ENCODE measurements at regions not wholly inside any gene's neighbourhood (a gene's known extent, or its start where the extent isn't known, plus 50 kb on each side); places are given as distances from the start of the nearest gene placed in this dataset.
"Not testable (repeated sequence)": the region's sequence is repeated elsewhere in the genome, so short reads cannot be mapped to it uniquely, and the experiment has no call there.

GRCh38 chr22:33971561-33971961, 51.3 kb upstream of the LARGE1 start:
- DNase-seq (ENCODE audit: low read depth in 2 of 2): no peak

DNA sequence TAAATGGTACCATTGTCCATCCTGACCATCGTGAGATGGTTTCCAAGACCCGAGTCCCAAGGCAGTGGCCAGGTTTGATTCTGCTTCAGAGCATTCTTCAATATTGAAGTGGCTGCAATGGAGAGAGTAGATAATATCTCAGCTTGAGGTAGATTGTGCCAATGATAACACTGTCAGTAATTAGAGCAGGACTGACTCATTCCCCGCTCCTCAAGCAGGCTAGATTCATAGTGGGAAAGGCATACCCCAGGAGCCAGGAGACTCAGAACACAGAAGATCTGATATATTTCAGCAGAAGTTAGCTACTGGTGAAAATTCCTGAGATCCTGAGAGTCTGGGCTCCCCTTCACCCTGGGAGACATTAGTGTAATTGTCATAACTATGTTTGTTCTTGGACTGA, 55.6 kb upstream of the LARGE1 start:
- DNase-seq (ENCODE audit: low read depth in 2 of 2): no peak

- no peak for DNase-seq (ENCODE audit: low read depth in 2 of 2)
These were observed 63.3 kb upstream of the LARGE1 start for GRCh38 chr22:33983558-33983957.

DNA sequence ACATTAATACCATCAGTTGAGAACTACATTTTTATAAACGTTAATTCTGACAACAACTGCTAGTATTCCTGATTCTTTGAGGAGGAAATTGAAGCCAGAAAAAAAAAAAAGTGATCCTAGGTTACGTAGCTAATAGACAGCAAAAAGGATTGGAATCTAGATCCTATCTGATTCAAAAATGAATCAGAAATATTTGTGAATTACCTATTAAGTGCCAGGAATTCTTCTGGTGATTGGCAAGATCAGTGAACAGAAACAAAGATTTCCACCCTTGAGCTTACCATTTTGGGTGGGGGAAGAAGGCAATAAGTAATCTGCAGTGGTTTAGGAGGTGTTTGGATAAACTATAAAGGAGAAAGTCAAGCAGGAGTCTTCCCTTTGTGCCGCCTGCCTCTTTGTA, 63.9 kb upstream of the LARGE1 start:
- DNase-seq (ENCODE audit: low read depth in 2 of 2): no peak

DNA sequence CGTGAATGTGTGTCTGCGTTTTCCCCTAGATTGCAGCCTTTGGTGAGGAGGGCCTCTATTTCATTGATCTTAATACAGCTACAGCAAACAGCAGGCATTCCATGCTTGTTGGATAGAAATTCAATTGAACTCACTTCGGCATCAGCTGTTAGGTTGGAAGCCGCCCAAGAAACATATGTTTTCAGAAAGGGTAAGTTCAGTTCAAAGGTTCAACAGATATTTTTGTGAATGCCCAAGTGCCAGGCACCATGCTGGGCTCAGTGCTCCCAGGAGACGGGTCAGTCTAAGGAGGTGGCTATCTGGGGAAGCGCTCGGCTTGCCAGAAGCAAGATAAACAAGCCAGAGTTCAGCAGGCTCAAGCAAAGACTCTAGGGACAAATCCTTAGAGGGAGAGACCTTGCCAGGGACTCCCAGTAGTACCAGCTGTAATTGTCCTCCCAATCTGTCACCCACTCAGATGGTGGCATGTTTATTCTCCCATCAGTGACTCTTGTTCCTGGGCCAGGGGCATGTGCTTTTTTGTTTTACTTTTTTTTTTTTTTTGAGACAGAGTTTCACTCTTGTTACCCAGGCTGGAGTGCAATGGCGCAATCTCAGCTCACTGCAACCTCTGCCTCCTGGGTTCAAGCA, 64.5 kb upstream of the LARGE1 start:
- no peak for DNase-seq (ENCODE audit: low read depth in 2 of 2)

DNA sequence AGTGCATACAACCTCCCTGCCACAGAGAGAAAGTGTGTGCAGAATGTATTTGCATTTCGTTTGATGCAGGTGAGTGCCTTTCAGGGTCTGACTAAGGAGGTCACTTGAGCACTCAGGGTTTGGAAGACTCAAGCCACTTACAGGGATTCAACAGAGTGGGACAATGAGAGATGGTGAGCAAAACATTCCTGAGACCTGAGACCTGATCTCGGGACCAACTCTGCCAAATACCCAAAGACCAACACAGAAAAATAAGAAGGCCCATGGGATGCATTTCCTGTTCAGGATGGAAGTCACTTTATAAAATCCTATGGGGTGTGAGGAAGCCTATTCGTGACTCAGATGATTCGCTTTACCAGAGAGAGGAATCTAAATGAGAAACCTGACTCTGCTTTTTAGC, 65.2 kb upstream of the LARGE1 start:
- no peak for DNase-seq (ENCODE audit: low read depth in 2 of 2)

DNA sequence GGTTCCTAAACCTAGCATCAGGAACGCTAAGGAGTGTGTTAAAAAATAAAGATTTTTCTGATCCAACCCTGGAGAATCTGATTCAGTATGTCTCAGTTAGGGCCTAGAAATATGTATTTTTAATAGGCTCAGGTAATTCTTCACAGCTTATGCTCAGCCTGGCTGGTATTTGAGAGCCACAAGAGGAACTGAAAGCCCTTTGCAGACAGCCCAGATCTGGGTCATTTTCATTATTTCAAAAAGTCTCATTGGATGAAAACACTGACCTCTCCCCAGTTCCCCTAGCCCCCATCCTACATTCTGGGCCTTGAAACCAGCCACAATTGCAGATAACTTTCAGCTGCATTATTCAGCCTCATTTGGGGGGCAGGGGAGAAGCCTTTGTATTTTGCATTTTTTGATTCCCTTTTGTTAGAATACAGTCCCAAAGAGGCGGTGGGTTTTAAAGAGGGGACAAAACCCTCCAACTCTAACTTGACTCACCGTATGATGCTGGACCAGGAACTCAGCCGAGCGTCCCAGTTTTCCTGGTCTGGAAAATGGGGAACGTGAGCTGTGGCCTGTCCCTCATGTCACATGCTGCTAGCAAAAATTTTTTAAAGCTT, 66.0 kb upstream of the LARGE1 start:
- no peak for DNase-seq (ENCODE audit: low read depth in 2 of 2)

DNA sequence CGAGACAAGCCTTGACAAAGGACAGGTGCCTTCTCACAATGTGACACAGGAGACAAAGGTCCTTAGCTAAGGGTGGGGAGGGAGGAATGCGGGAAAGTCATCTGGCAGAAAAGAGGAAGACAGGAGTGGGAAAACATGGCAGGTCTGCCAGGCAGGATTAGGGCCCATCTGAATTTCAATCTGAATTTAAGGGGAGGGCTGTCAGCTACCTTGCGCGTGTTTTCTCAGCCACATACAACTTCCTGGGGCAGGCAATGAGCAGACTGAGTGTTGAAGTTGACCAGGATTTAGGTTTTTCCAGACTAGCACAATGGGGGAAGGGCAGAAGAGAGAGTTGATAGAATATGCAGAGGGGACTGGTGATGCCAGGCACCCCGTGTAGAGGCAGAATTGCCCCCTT, 66.7 kb upstream of the LARGE1 start:
- no peak for DNase-seq (ENCODE audit: low read depth in 2 of 2)

GRCh38 chr22:33989263-33989662, 69.0 kb upstream of the LARGE1 start:
- not testable (repeated sequence) for DNase-seq (ENCODE audit: low read depth in 2 of 2)

DNA sequence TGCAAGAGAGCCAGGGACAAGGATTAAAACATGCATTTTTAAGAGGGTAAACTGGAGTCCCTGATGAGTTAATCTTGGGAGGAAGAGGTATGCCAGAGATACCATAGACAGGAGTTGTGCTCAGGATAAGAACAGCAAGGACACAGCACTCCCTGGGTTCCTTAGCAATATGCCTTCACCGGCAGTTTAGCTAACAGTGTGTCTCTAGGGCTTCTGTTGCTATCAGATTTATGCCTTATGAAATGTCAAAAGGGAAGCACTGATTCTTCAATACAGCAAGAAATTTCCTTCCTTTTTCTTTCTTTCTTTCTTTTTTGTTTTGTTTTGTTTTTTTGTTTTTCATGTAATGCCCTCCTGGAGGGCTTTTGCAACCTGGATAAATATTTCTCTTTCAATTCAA, 71.3 kb upstream of the LARGE1 start:
- no peak for DNase-seq (ENCODE audit: low read depth in 2 of 2)

- no peak for DNase-seq (ENCODE audit: low read depth in 2 of 2)
These were observed 76.5 kb upstream of the LARGE1 start for GRCh38 chr22:33996824-33997223.

DNA sequence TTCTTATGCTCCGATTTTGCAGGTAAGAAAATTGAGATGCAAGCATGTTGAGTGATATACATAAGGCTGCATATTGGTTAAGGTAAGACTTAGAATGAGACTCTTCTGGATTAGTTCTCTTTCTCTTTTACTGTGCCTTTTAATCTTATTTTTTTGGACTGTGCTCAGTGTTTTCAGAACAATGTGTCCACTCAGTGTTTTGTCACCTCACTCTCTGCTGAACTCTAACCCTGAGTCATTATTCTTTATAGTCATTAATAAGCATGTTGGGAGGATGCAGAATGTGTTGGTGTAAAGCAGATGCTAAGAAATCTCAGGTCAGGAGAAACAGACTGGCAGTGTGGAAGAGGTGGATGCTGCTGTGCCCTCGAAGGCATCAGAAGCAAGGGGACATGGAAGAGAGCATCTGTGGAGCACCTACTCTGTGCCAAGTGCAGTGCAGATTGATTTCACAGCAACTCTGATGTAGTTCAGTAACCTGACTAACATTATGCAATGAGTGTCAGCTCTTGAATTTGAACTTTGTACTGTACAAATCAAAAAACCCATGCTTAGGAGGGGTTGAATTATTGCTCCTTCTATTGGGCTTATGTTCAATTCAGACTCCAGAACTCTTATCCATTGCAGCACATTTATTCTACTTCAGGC, 80.7 kb upstream of the LARGE1 start:
- no peak for DNase-seq (ENCODE audit: low read depth in 2 of 2)

DNA sequence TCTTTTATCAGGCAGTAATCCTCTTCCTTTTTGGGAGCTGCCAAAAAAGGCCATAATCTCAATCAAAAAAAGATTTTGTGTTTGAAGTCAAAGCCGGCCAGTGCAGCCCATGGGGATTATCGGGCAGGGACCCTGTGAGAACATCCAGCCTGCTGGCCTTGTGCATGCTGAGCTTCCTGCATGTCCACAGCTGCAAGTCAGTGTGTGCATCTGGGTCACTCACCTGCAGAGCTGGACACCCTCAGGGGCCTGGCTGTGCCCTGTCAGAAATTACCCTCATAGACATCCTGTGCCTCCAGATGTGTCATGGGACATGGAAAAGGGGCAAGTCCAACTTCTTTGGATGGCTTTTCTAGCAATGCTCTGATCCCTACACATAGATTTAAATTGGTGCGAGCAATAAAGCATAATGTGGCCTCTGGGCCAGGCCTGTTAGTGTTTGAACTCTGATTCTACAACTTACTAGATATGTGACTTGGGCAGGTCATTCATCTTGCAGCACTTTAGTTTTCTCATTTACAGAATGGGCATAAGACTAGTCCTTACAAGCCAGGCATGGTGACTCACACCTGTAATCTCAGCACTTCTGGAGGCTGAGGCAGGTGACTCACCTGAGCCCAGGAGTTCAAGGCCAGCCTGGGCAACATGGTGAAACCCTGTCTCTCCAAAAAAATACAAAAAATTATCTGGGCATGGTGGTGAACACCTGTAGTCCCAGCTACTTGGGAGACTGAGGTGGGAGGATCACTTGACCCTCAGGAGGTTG, 81.6 kb upstream of the LARGE1 start:
- DNase-seq (ENCODE audit: low read depth in 2 of 2): no peak

DNA sequence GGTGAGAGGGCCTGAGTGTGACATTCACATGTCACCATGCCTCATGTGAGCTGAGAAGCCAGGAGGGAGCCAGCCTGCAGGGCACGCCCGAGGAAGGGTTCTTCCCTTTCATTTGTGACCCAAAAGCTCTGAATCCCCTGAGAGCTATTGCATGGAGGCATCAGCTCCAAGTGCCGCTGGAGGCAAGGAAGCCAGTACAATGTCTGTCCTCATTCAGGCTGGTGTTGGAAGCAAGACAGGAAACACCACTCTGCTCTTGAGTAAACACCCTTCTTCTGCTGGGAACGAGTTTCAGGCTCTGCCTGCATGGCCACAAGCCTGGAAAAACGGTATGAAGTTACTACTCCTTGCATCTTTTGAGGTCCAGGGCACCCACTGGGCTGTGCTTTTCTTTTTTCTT, 83.8 kb upstream of the LARGE1 start:
- no peak for DNase-seq (ENCODE audit: low read depth in 2 of 2)

GRCh38 chr22:34010259-34010658, 90.0 kb upstream of the LARGE1 start:
- no peak for DNase-seq (ENCODE audit: low read depth in 2 of 2)

DNA sequence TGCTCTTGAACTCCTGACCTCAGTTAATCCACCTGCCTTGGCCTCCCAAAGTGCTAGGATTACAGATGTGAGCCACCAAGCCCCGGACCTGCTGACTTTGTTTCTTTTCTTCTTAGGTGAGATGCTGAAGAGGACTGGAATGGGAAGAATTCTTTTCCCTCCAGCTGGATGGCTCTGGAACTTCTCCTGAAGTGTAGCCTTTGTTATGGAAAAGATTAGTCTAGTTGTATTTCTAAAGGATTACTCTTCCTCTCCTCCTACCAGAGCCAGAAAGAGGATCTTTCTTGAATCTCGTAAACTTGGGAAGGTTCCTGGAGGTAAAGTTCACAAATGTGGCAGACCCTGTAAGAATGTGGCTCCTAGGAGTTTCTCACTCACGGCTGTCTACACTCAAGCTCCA, 95.4 kb upstream of the LARGE1 start:
- DNase-seq (ENCODE audit: low read depth in 2 of 2): no peak

DNA sequence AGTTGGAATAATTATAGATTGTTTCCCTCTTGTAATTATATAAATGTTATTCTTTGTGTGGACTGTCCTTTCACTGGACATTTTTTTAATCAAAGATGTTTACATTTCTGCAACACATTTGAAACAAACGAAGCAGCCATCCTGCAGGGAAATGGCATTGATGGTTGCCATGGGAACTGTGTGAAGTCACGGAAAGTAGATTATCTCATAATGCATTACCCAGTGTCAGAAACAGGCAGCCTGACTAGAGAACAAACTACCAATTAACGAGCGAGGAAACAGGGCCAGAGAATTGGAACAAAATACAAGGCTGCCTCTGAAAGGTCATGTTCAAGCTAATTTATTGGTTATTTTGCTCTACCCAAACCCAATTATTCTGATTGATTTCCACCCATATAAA, 96.9 kb upstream of the LARGE1 start:
- DNase-seq (ENCODE audit: low read depth in 2 of 2): no peak

DNA sequence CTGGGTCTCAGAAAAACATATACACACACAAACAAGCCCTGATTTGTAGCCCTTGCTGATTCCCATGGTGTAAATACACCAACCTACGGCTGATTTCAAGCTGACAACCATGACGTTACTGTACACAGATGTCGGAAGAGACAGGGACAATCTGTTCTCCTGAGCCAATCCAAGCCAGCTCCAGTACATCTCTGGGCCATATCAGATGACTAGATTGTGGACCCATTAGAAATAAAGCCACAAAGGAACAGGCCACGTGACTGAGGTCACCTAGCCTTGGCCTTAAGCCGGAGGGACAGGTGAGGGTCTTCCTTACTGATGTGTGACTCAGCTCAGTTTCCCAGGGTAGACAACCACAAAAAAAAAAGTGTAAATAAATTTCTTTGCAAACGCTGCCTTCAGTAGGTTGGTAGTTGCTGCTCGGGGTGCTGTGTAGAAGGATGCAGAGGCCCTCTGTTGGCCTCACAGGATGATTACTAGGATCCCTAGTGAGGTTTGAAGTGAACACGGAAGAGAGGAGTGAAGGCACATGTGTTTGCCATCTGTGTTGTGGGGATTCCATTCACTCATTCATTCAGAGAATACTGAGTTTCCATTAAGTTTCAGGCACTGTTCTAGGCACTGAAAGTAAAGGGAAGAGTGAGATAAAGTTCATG, 99.0 kb upstream of the LARGE1 start:
- DNase-seq (ENCODE audit: low read depth in 2 of 2): no peak

DNA sequence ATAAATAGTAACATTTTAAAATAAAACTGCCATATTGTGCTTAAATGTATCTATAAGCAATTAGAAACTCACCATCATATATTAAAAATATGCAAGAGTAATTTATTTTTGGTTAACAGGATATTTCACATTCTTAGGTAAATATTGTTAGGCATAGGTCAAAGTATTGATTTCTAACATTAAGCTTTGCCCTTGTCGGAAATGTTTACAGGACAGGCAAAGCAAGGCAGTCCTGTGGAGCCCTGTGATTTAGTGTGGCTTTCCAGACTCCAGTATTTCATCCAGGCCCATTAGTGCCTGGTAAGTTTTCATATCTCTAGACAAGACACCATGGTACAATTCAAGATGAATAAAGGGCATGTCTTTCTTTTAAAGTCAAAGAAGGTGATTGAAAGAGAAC, 114.9 kb upstream of the LARGE1 start:
- no peak for DNase-seq (ENCODE audit: low read depth in 2 of 2)

GRCh38 chr22:34036931-34037330, 116.7 kb upstream of the LARGE1 start:
- DNase-seq (ENCODE audit: low read depth in 2 of 2): no peak

- DNase-seq (ENCODE audit: low read depth in 2 of 2): no peak
These were observed 118.7 kb upstream of the LARGE1 start for GRCh38 chr22:34038801-34039555.

GRCh38 chr22:34045311-34045710, 125.0 kb upstream of the LARGE1 start:
- no peak for DNase-seq (ENCODE audit: low read depth in 2 of 2)

All from activated CD4-positive, alpha-beta T cell treated with anti-CD3 and anti-CD28 coated beads for 24 hours (primary cell).